H9 (cell line): ENCODE measurements at regions not wholly inside any gene's neighbourhood (a gene's known extent, or its start where the extent isn't known, plus 50 kb on each side); places are given as distances from the start of the nearest gene placed in this dataset.

Experiments
- DNase-seq: peaks from one replicate; pipeline ENCODE4 v3.0.0-alpha.2; 2017
- H2AFZ ChIP-seq: one replicate; pipeline ENCODE4 v1.6.1; 2013; ENCODE audit warnings: mild to moderate bottlenecking, low read length, control low read depth, moderate library complexity
- H2AK5ac ChIP-seq: 2 replicates; pipeline ENCODE4 v1.6.1; 2013; ENCODE audit warnings: low read length, control low read depth, mixed read lengths; ENCODE audit not compliant: insufficient read length
- H2BK120ac ChIP-seq: one replicate; pipeline ENCODE4 v1.6.1; 2013; ENCODE audit warnings: low read depth, mild to moderate bottlenecking, low read length, control low read depth, inconsistent platforms; ENCODE audit not compliant: poor library complexity, severe bottlenecking
- H2BK12ac ChIP-seq: 2 replicates; pipeline ENCODE4 v1.6.1; 2013; ENCODE audit warnings: low read length, control low read depth, mixed read lengths, low read depth; ENCODE audit not compliant: insufficient read length
- H2BK15ac ChIP-seq: 2 replicates; pipeline ENCODE4 v1.6.1; 2013; ENCODE audit warnings: low read depth, low read length, control low read depth
- H2BK20ac ChIP-seq: one replicate; pipeline ENCODE4 v1.6.1; 2013; ENCODE audit warnings: low read depth, mild to moderate bottlenecking, low read length, control low read depth, inconsistent platforms; ENCODE audit not compliant: poor library complexity, severe bottlenecking
- H2BK5ac ChIP-seq: 2 replicates; pipeline ENCODE4 v1.6.1; 2013; ENCODE audit warnings: low read length, control low read depth, mixed read lengths; ENCODE audit not compliant: insufficient read length
- H3K14ac ChIP-seq: 2 replicates; pipeline ENCODE4 v1.6.1; 2013; ENCODE audit warnings: low read length, control low read depth; ENCODE audit not compliant: insufficient read depth
- H3K18ac ChIP-seq: 2 replicates; pipeline ENCODE4 v1.6.1; 2013; ENCODE audit warnings: low read depth, mild to moderate bottlenecking, mixed read lengths, low read length, control low read depth; ENCODE audit not compliant: insufficient read length
- H3K23ac ChIP-seq: 2 replicates; pipeline ENCODE4 v1.6.1; 2013; ENCODE audit warnings: low read length, control low read depth, mixed read lengths, low read depth; ENCODE audit not compliant: insufficient read length
- H3K23me2 ChIP-seq: 2 replicates; pipeline ENCODE4 v1.6.1; 2013; ENCODE audit warnings: low read depth, mild to moderate bottlenecking, mixed read lengths, low read length, control low read depth; ENCODE audit not compliant: insufficient read length, poor library complexity, severe bottlenecking
- H3K27ac ChIP-seq: 2 replicates; pipeline ENCODE4 v1.5.1; 2013; ENCODE audit warnings: low read length, control low read depth, mixed read lengths, low read depth; ENCODE audit not compliant: insufficient read length
- H3K27me3 ChIP-seq: 2 replicates; pipeline ENCODE4 v1.6.1; 2013; ENCODE audit warnings: low read length, control low read depth, inconsistent platforms; ENCODE audit not compliant: insufficient read depth
- H3K4ac ChIP-seq: 2 replicates; pipeline ENCODE4 v1.6.1; 2013; ENCODE audit warnings: low read depth, mild to moderate bottlenecking, control low read depth, inconsistent platforms, low read length, moderate library complexity
- H3K4me1 ChIP-seq: 2 replicates; pipeline ENCODE4 v1.6.1; 2013; ENCODE audit warnings: low read length, control low read depth, inconsistent platforms; ENCODE audit not compliant: insufficient read depth
- H3K4me2 ChIP-seq: 2 replicates; pipeline ENCODE4 v1.6.1; 2013; ENCODE audit warnings: low read length, control low read depth, mixed read lengths; ENCODE audit not compliant: insufficient read length, insufficient read depth
- H3K56ac ChIP-seq: 2 replicates; pipeline ENCODE4 v1.6.1; 2013; ENCODE audit warnings: low read depth, mild to moderate bottlenecking, mixed read lengths, low read length, control low read depth; ENCODE audit not compliant: insufficient read length
- H3K79me1 ChIP-seq: 2 replicates; pipeline ENCODE4 v1.6.1; 2013; ENCODE audit warnings: low read depth, mild to moderate bottlenecking, moderate library complexity, low read length, control low read depth, inconsistent platforms; ENCODE audit not compliant: insufficient read depth, poor library complexity, severe bottlenecking
- H3K79me2 ChIP-seq: 2 replicates; pipeline ENCODE4 v1.6.1; 2013; ENCODE audit warnings: low read length, control low read depth, inconsistent platforms; ENCODE audit not compliant: insufficient read depth
- H3K9ac ChIP-seq: 2 replicates; pipeline ENCODE4 v1.6.1; 2013; ENCODE audit warnings: low read length, control low read depth, mixed read lengths; ENCODE audit not compliant: insufficient read length; ENCODE audit errors: extremely low read depth
- H3K9me3 ChIP-seq: one replicate; pipeline ENCODE4 v1.6.1; 2013; ENCODE audit warnings: low read depth, low read length, inconsistent platforms; ENCODE audit not compliant: control insufficient read depth
- H3T11ph ChIP-seq: one replicate; pipeline ENCODE4 v1.6.1; 2013; ENCODE audit warnings: mild to moderate bottlenecking, low read length, control low read depth, inconsistent platforms
- H4K20me1 ChIP-seq: one replicate; pipeline ENCODE4 v1.6.1; 2013; ENCODE audit not compliant: control insufficient read depth, insufficient read length, insufficient read depth
- H4K5ac ChIP-seq: 2 replicates; pipeline ENCODE4 v1.6.1; 2013; ENCODE audit warnings: low read depth, mild to moderate bottlenecking, mixed read lengths, low read length, control low read depth; ENCODE audit not compliant: insufficient read length
- H4K8ac ChIP-seq: replicated peaks from 2 replicates; pipeline ENCODE4 v1.6.1; 2013; ENCODE audit warnings: low read length, control low read depth, mixed read lengths, low read depth; ENCODE audit not compliant: insufficient read length
- H4K91ac ChIP-seq: 2 replicates; pipeline ENCODE4 v1.6.1; 2013; ENCODE audit warnings: low read depth, mild to moderate bottlenecking, moderate library complexity, mixed read lengths, low read length, control low read depth; ENCODE audit not compliant: insufficient read length
- H3K27ac Mint-ChIP-seq, 3 experiments: 2 replicates in 2 of 3; 3 replicates in 1 of 3; pipeline ENCODE4 v1.8.0; 2020 to 2021; ENCODE audit warnings: mixed read lengths in 3 of 3, mild to moderate bottlenecking in 1 of 3, moderate library complexity in 1 of 3
- H3K27me3 Mint-ChIP-seq: 2 replicates; pipeline ENCODE4 v1.8.0; 2021; ENCODE audit warnings: low read depth, mild to moderate bottlenecking, moderate library complexity, mixed read lengths
- H3K36me3 Mint-ChIP-seq, 3 experiments: 2 replicates in 2 of 3; 3 replicates in 1 of 3; pipeline ENCODE4 v1.8.0; 2020 to 2021; ENCODE audit warnings: low read depth in 3 of 3, mixed read lengths in 3 of 3; ENCODE audit not compliant: insufficient read depth in 1 of 3
- H3K4me1 Mint-ChIP-seq, 2 experiments: 2 replicates each; pipeline ENCODE4 v1.8.0; 2020; ENCODE audit warnings: mixed read lengths in 2 of 2
- H3K4me3 Mint-ChIP-seq, 2 experiments: 2 replicates in 1 of 2; 3 replicates in 1 of 2; pipeline ENCODE4 v1.8.0; 2020 to 2021; ENCODE audit warnings: mild to moderate bottlenecking in 2 of 2, mixed read lengths in 2 of 2, moderate library complexity in 1 of 2
- H3K9me3 Mint-ChIP-seq, 2 experiments: 2 replicates in 1 of 2; 3 replicates in 1 of 2; pipeline ENCODE4 v1.8.0; 2020; ENCODE audit warnings: mild to moderate bottlenecking in 2 of 2, mixed read lengths in 2 of 2, moderate library complexity in 1 of 2
- WGBS: extraction: QIAGEN DNeasy Blood & Tissue Kit; methylation state at CpG from one replicate; pipeline ENCODE4 v1.1.7; 2013; ENCODE audit warnings: missing lambda C conversion rate, low lambda C conversion rate, mixed read lengths; ENCODE audit not compliant: insufficient read length; ENCODE audit errors: extremely low coverage; 5-methylcytosine and 5-hydroxymethylcytosine counted together
- TF ChIP-seq, protein P1 (sequence below): fragments of 200-600 bp; sonication (generic); conservative IDR thresholded peaks from 3 replicates; pipeline ENCODE4 v1.8.0; 2021; ENCODE audit warnings: antibody characterized with exemption, mild to moderate bottlenecking

GRCh38 chr2:239596792-239597191 is 196.0 kb upstream of the HDAC4 start:
- no CpG with 5 or more reads among the region's 11 CpGs for WGBS
- Histone ChIP-seq H3T11ph (no peak overlapping the region), H2BK20ac (no peak overlapping the region), H3K4me2 (no peak overlapping the region), H3K14ac (no peak overlapping the region), H2AK5ac (no peak overlapping the region), H4K8ac (no peak overlapping the region), H3K27me3 (no peaks in the 10 kb centered on the region), H3K79me1 (no peaks in the 10 kb centered on the region), H3K23me2 (no peaks in the 10 kb centered on the region), H2AFZ (no peak overlapping the region), H3K27ac (no peak overlapping the region), H4K20me1 (no peaks in the 10 kb centered on the region), H2BK5ac (no peak overlapping the region), H3K56ac (no peak overlapping the region), H3K9ac (no peak overlapping the region), H3K79me2 (no peaks in the 10 kb centered on the region), H4K91ac (no peak overlapping the region), H4K5ac (no peak overlapping the region), H3K4me1 (no peaks in the 10 kb centered on the region), H2BK15ac (no peak overlapping the region), H2BK12ac (no peak overlapping the region), H3K4ac (no peak overlapping the region), H3K23ac (no peak overlapping the region), H3K9me3 (no peaks in the 10 kb centered on the region), H2BK120ac (no peak overlapping the region), H3K18ac (no peak overlapping the region)
- H3K27me3 Mint-ChIP-seq: peaks cover 30% of the 10 kb centered on the region
- DNase-seq: no peak
- no peak overlapping the region; a peak in 1 of 7 replicates for H3K27ac Mint-ChIP-seq
- TF ChIP-seq, protein P1, sequence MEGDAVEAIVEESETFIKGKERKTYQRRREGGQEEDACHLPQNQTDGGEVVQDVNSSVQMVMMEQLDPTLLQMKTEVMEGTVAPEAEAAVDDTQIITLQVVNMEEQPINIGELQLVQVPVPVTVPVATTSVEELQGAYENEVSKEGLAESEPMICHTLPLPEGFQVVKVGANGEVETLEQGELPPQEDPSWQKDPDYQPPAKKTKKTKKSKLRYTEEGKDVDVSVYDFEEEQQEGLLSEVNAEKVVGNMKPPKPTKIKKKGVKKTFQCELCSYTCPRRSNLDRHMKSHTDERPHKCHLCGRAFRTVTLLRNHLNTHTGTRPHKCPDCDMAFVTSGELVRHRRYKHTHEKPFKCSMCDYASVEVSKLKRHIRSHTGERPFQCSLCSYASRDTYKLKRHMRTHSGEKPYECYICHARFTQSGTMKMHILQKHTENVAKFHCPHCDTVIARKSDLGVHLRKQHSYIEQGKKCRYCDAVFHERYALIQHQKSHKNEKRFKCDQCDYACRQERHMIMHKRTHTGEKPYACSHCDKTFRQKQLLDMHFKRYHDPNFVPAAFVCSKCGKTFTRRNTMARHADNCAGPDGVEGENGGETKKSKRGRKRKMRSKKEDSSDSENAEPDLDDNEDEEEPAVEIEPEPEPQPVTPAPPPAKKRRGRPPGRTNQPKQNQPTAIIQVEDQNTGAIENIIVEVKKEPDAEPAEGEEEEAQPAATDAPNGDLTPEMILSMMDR: no peak
- no peak overlapping the region for H3K4me3 Mint-ChIP-seq
- peaks cover 16 to 17% of the 10 kb centered on the region in 2 experiments for H3K4me1 Mint-ChIP-seq
- peaks cover 9 to 18% of the 10 kb centered on the region in 2 experiments for H3K9me3 Mint-ChIP-seq
- peaks cover 2 to 7% (median 2%) of the 10 kb centered on the region in 3 experiments; a peak in 5 of 7 replicates for H3K36me3 Mint-ChIP-seq
